ENCODE measurements at regions not wholly inside any gene's neighbourhood (a gene's known extent, or its start where the extent isn't known, plus 50 kb on each side); places are given as distances from the start of the nearest gene placed in this dataset.

DNA sequence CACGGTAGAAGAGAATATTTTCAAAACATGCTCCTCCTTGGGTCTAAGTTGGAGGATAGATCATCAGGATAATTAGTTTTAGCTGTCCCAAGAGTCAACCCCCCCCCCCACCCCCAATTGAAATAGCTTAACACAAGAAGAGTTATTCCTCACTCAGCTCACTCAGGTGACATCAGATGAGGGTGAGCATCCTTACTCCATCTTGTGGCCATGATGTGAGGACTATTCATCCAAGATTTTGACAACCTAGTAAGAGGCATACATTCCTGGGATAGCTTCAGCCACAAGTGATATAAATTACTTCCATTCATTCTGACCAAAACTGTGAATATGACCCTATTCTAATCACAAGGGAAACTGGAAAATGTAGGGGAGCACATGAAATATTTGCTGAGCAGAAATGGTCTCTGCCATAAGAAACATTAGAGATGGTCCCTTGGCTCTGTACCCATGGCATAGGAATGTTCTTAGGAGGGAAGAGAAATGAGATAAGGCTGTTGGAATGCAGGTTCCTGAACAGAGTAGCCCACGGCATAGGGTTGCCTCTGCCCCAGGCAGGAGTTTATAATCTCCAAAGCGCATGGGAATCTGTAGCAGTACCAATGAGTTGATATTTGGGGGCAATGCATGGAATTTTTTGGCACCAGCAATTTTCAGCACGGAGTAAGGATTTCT lies 257.2 kb downstream of the CYRIA start:
- intact Hi-C loops (cut with micrococcal nuclease) = no loop called here
- Histone ChIP-seq H3K36me3 (replicated peaks in 1 of 2; ENCODE audit: control extremely low read depth in 1 of 2, control insufficient read depth in 1 of 2, extremely low read depth in 1 of 2, insufficient read depth in 2 of 2, low read length in 1 of 2) (no peaks in the 10 kb centered on the region), H3K9me3 (ENCODE audit: control extremely low read depth in 1 of 3, control insufficient read depth in 2 of 3, insufficient read depth in 1 of 3, low read length in 2 of 3) (no peaks in the 10 kb centered on the region), H3K27me3 (replicated peaks in 1 of 4; ENCODE audit: control extremely low read depth in 1 of 4, control insufficient read depth in 3 of 4, insufficient read depth in 4 of 4, low read length in 3 of 4) (peaks cover 0 to 2% (median 0%) of the 10 kb centered on the region in 4 experiments), H3K4me1 (ENCODE audit: control insufficient read depth in 2 of 2, insufficient read depth in 2 of 2, low read length in 2 of 2) (no peaks in the 10 kb centered on the region), H2AFZ (ENCODE audit: insufficient read depth, low read depth, low read length, poor library complexity, severe bottlenecking) (no peak overlapping the region), H3K9ac (ENCODE audit: low read length) (no peak overlapping the region), H3K27ac (ENCODE audit: low read length in 2 of 2) (no peak overlapping the region), H3K4me3 (ENCODE audit: control extremely low read depth in 1 of 5, extremely low read depth in 1 of 5, insufficient read depth in 1 of 5, low read depth in 2 of 5, low read length in 4 of 5) (no peak overlapping the region), H3K79me2 (ENCODE audit: control insufficient read depth, insufficient read depth, low read length) (no peaks in the 10 kb centered on the region), H4K20me1 (ENCODE audit: control insufficient read depth, insufficient read depth, low read length, poor library complexity, severe bottlenecking) (no peaks in the 10 kb centered on the region), H3K4me2 (replicated peaks; ENCODE audit: low read depth, low read length, poor library complexity, severe bottlenecking) (no peak overlapping the region)
- TF ChIP-seq EZH2 (IDR thresholded peaks at IDR 0.05; ENCODE audit: borderline replicate concordance, insufficient read depth, low read depth, low read length, poor library complexity, severe bottlenecking) = no peak
- TF ChIP-seq, protein P1, sequence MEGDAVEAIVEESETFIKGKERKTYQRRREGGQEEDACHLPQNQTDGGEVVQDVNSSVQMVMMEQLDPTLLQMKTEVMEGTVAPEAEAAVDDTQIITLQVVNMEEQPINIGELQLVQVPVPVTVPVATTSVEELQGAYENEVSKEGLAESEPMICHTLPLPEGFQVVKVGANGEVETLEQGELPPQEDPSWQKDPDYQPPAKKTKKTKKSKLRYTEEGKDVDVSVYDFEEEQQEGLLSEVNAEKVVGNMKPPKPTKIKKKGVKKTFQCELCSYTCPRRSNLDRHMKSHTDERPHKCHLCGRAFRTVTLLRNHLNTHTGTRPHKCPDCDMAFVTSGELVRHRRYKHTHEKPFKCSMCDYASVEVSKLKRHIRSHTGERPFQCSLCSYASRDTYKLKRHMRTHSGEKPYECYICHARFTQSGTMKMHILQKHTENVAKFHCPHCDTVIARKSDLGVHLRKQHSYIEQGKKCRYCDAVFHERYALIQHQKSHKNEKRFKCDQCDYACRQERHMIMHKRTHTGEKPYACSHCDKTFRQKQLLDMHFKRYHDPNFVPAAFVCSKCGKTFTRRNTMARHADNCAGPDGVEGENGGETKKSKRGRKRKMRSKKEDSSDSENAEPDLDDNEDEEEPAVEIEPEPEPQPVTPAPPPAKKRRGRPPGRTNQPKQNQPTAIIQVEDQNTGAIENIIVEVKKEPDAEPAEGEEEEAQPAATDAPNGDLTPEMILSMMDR (IDR thresholded peaks at IDR 0.05) = no peak
- Mint-ChIP-seq H3K9me3 (ENCODE audit: insufficient read depth) (no peaks in the 10 kb centered on the region), H3K4me1 (no peaks in the 10 kb centered on the region), H3K4me3 (no peak overlapping the region), H3K27me3 (no peaks in the 10 kb centered on the region), H3K27ac (no peak overlapping the region)
- CTCF ChIA-PET = no interaction called here
- WGBS (ENCODE audit: insufficient coverage) = 87% methylated on average over 3 of the region's 4 CpGs
- DNase-seq = no peak
- ATAC-seq (ENCODE audit: low read depth) = no peak
- POLR2A ChIA-PET = no interaction called here

DNA sequence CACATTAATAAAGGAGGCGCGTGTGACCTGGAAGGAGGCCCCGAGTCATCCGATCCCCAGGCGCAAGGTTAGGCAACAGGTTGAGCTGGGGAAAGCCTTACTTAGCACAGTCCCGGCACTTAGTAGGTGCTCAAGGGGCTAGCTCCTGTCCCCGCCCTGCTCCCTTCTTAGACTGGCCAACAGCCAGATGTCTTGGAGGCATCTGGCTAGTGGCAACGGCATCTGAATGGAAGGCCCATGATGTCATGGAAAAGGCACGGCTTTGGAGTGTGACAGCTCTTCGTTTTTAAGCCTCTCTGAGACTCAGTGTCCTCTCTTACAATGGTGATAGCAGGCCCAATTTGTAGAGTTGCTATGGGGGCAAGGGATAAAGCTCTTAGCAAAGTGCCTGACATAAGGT lies 258.3 kb downstream of the CYRIA start:
- no peak overlapping the region for H3K4me3 ChIP-seq (ENCODE audit: control extremely low read depth in 1 of 5, extremely low read depth in 1 of 5, insufficient read depth in 1 of 5, low read depth in 2 of 5, low read length in 4 of 5)
- Mint-ChIP-seq H3K27me3 (no peaks in the 10 kb centered on the region), H3K4me3 (no peak overlapping the region), H3K4me1 (no peaks in the 10 kb centered on the region), H3K27ac (no peak overlapping the region), H3K9me3 (ENCODE audit: insufficient read depth) (no peaks in the 10 kb centered on the region)
- no peak overlapping the region for H3K9ac ChIP-seq (ENCODE audit: low read length)
- H3K4me1 ChIP-seq (ENCODE audit: control insufficient read depth in 2 of 2, insufficient read depth in 2 of 2, low read length in 2 of 2) = no peaks in the 10 kb centered on the region
- no peak for ATAC-seq (ENCODE audit: low read depth)
- H3K9me3 ChIP-seq (ENCODE audit: control extremely low read depth in 1 of 3, control insufficient read depth in 2 of 3, insufficient read depth in 1 of 3, low read length in 2 of 3) = no peaks in the 10 kb centered on the region
- H3K27ac ChIP-seq (ENCODE audit: low read length in 2 of 2) = no peak overlapping the region
- no peaks in the 10 kb centered on the region for H4K20me1 ChIP-seq (ENCODE audit: control insufficient read depth, insufficient read depth, low read length, poor library complexity, severe bottlenecking)
- H3K27me3 ChIP-seq (replicated peaks in 1 of 4; ENCODE audit: control extremely low read depth in 1 of 4, control insufficient read depth in 3 of 4, insufficient read depth in 4 of 4, low read length in 3 of 4) = peaks cover 0 to 2% (median 0%) of the 10 kb centered on the region in 4 experiments
- no peak for DNase-seq
- H2AFZ ChIP-seq (ENCODE audit: insufficient read depth, low read depth, low read length, poor library complexity, severe bottlenecking) = no peak overlapping the region
- H3K4me2 ChIP-seq (replicated peaks; ENCODE audit: low read depth, low read length, poor library complexity, severe bottlenecking) = no peak overlapping the region
- H3K36me3 ChIP-seq (replicated peaks in 1 of 2; ENCODE audit: control extremely low read depth in 1 of 2, control insufficient read depth in 1 of 2, extremely low read depth in 1 of 2, insufficient read depth in 2 of 2, low read length in 1 of 2) = no peaks in the 10 kb centered on the region
- ChIA-PET POLR2A (no interaction called here), CTCF (no interaction called here)
- H3K79me2 ChIP-seq (ENCODE audit: control insufficient read depth, insufficient read depth, low read length) = no peaks in the 10 kb centered on the region
- TF ChIP-seq, protein P1 (IDR thresholded peaks at IDR 0.05) = no peak
- TF ChIP-seq EZH2 (IDR thresholded peaks at IDR 0.05; ENCODE audit: borderline replicate concordance, insufficient read depth, low read depth, low read length, poor library complexity, severe bottlenecking) = no peak
- WGBS (ENCODE audit: insufficient coverage) = 92% methylated on average over 10 of the region's 10 CpGs
- intact Hi-C loops (cut with micrococcal nuclease) = no loop called here

All from B cell (primary cell).